Suppressor macrophage (primary cell): ENCODE measurements at regions not wholly inside any gene's neighbourhood (a gene's known extent, or its start where the extent isn't known, plus 50 kb on each side); places are given as distances from the start of the nearest gene placed in this dataset.
"Not testable (repeated sequence)": the region's sequence is repeated elsewhere in the genome, so short reads cannot be mapped to it uniquely, and the experiment has no call there.

Experiments
- DNase-seq, 4 experiments: peaks; one replicate each; pipeline ENCODE4 v3.0.0-alpha.2; 2020 to 2022

- no peak for DNase-seq
Observed at GRCh38 chr7:114180556-114181266, 233.9 kb upstream of the FOXP2 start.

- no peak for DNase-seq
Observed at GRCh38 chr7:114175125-114175524, 239.5 kb upstream of the FOXP2 start.

- no peak for DNase-seq
Observed at GRCh38 chr7:114173170-114173890, 241.3 kb upstream of the FOXP2 start.

- DNase-seq = not testable (repeated sequence)
Observed at GRCh38 chr7:114169389-114169788, 245.2 kb upstream of the FOXP2 start.

- DNase-seq = peak in 2 of 4 experiments; percentile 2 to 10
Observed at GRCh38 chr7:114160925-114161324, 242.1 kb upstream of the PPP1R3A start.

GRCh38 chr7:114158854-114159253 is 240.0 kb upstream of the PPP1R3A start:
- no peak for DNase-seq

GRCh38 chr7:114158275-114158674 is 239.5 kb upstream of the PPP1R3A start:
- no peak for DNase-seq

GRCh38 chr7:114156178-114156577 is 237.4 kb upstream of the PPP1R3A start:
- no peak for DNase-seq

- DNase-seq = no peak
Observed at GRCh38 chr7:114155116-114156110, 236.6 kb upstream of the PPP1R3A start.

GRCh38 chr7:114153700-114154099 is 234.9 kb upstream of the PPP1R3A start:
- no peak for DNase-seq

- no peak for DNase-seq
Observed at GRCh38 chr7:114152314-114152938, 233.6 kb upstream of the PPP1R3A start.

GRCh38 chr7:114151777-114152176 is 233.0 kb upstream of the PPP1R3A start:
- no peak for DNase-seq

- no peak for DNase-seq
Observed at GRCh38 chr7:114150689-114151088, 231.9 kb upstream of the PPP1R3A start.

GRCh38 chr7:114148779-114149178 is 230.0 kb upstream of the PPP1R3A start:
- DNase-seq = peak; percentile 4 to 50 (median 29)

GRCh38 chr7:114141415-114141814 is 222.6 kb upstream of the PPP1R3A start:
- no peak for DNase-seq

- DNase-seq = no peak
Observed at GRCh38 chr7:114140561-114140960, 221.8 kb upstream of the PPP1R3A start.

- DNase-seq = not testable (repeated sequence)
Observed at GRCh38 chr7:114139690-114140089, 220.9 kb upstream of the PPP1R3A start.

- no peak for DNase-seq
Observed at GRCh38 chr7:114138587-114138986, 219.8 kb upstream of the PPP1R3A start.

GRCh38 chr7:114133717-114134116 is 214.9 kb upstream of the PPP1R3A start:
- no peak for DNase-seq

GRCh38 chr7:114130866-114131265 is 212.1 kb upstream of the PPP1R3A start:
- DNase-seq = no peak

- DNase-seq = no peak
Observed at GRCh38 chr7:114128880-114129279, 210.1 kb upstream of the PPP1R3A start.

- DNase-seq = no peak
Observed at GRCh38 chr7:114126095-114126494, 207.3 kb upstream of the PPP1R3A start.
